NCI-H128 (cell line): ENCODE measurements at regions not wholly inside any gene's neighbourhood (a gene's known extent, or its start where the extent isn't known, plus 50 kb on each side); places are given as distances from the start of the nearest gene placed in this dataset.

ENCODE experiments used
- DNase-seq: peaks from one replicate; lab custom pipeline; 2025; ENCODE audit not compliant: unreplicated experiment; lab: John Stamatoyannopoulos, UW

DNA sequence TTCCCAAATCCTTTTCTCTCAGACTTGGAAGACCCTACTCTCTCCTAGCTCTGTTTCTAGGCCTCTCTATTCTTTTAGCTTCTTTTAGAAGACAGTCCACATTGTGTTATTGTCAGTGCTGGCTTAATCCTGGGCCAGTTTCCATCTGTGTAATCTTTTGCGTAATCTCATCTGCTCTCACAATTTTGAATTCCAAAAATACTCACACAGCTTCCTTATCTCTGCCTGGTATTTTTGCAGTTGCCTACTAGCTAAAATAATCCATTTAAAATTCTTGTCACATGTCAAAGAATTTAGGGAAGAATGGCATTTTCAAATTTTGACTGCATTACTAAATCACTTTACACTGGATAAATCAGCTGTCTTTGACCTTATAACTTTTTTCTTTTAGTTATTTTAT lies 200.6 kb upstream of the MEX3C start:
- DNase-seq: no peak

DNA sequence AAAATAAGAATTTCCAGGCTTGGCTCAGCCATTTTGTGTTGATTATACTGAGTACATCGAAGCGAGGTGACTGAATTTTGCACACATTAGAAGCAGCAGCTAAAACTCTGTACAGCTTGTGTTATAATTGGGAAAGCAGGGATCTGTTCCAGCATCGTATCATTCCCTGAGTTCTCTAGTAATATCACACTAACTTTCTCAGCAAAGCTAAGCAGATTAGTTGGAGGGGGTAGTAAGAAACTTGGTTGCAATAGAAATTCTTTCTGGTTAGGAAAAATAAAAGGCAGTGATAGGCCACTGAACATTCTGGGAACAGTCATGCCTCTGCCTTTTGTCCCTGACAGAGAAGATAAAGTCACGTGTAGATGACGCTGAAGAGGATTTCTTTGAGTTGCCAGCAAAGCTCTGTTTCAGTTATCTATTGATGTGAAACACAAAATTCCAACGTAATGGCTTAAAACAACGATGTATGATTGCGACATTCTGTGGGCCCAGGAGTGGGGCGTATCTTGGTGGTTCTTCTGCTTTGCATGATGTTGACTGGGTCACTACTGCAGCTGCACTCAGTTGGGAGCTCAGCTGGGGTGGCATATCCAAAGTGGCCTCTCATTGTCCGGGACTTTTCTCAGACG lies 202.1 kb upstream of the MEX3C start:
- DNase-seq: no peak

DNA sequence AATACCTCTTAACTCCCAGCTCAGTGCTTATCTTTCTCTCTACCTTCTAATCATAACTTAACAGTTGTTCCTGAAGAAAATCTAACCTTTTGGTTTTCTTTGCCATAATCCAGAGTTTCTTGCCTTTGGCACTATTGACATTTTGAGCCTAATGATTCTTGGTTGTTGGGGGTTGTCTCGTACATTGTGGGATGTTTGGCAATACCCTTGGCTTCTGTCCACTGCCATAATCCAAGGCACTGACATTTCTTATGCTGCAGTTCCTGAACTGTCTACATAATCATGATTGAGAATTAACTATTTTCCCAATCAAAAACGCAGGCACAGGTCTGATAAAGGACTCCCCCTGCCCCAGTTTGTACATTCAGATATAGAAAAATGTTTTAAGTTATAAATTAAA lies 203.2 kb upstream of the MEX3C start:
- no peak for DNase-seq

DNA sequence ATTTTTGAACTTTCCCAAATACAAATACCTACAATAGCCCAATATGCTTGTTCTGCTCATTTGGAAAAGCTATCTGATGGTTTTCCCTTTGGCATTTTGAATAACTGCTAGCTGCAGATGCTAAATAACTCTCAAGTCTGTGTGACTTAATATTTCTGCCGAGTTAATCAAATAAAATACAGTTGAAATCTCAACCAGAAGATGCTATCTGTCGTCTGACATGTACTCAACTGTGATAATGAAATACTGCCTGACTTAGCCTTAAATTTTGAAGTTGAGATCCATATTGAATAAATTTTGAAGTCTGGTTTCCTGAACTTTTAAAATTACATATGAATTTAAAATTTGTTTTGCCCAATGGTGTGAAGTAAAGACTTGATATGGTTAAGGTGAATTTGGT lies 204.4 kb upstream of the MEX3C start:
- DNase-seq: no peak

DNA sequence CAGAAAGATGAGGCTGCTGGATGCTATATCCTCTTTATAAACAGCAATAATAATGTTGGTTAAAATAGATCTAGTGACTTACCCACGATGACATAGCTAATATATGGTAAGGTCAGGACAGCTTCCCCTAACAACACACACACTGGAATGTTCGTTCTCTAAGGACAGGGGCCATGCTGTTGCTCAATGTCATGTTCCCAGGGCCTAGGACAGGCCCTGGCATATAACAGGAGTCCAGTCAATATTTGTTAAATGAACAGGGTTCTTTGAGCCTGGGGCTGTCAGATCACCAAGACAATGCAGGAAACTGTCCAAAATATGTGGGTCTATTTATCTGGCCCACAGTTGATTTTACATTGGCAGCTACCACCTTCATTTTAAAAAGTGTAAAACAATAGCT lies 207.1 kb upstream of the MEX3C start:
- no peak for DNase-seq

DNA sequence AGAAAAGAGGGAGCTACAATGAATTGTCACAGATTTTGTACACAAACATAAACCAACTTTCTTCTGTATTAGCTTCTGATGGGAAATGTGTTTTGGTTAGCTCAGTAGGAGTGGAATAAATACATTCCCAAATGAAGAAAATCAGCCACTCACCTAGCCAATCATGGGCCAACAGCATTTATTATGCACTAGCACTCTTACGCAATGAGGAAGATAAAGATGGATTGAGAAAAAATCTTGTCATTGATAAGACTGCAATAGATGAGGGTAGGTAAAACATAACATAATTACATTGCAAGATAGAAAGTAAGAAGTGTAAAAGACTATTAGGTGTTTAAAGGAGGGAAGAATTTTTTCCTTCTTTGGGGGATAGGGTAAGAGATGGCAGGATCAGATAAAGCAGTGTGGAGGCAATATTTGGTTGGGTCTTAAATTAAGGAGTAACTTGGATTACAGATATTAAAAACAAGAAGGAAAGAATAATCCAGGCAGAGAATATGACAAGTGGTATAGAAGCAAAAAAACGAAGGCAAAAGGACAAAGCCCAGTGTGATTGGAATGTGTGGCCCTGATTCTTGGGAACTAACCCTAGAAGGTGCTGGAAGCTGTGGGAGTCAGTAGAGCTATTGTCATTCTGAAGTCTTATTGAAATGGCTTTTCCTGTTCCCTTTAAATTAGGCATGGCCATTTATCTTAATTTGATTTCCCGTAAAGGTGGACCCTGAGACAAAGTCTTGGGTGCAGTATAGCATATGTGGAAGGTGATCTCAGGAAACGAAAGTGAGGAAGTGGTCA lies 208.4 kb upstream of the MEX3C start:
- DNase-seq: no peak

DNA sequence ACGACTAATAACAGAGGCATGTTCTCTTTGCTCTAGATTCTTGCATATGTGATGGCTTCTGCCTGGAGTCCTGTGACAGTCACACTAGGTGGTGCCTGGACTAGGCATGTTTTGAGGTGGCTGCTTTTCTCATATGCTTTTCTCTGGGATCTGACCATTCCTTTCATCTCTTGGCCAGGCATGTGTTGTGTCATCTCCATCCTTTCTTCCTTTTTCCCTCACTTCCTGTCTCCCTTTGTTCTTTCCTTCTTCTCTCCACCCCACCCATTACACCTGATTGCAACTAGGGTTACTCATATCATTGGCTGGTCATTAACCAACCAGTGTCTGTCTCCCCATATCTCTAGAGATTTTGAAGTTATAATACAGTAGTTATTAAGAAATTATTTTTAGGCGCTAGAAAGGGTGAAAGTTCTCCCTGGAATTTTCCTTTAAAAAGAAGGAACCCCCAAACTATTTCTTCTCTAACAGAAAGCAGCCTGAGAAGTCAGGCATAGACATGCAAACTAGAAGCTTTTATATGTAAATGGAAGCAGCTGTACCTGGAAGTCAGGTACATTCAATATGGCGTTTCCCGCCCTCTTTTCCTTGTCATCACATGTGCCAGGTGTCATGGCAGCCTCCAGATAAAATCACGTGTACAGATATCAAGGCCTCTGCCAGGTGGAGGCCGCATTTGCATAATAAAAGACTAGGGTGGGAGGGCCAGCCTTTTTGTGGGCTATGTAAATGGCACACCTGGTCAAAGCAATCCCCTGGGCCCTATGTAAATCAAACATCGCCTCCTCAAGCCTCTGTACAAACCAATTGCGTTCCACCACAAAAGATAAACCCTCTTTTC lies 220.4 kb upstream of the MEX3C start:
- no peak for DNase-seq

DNA sequence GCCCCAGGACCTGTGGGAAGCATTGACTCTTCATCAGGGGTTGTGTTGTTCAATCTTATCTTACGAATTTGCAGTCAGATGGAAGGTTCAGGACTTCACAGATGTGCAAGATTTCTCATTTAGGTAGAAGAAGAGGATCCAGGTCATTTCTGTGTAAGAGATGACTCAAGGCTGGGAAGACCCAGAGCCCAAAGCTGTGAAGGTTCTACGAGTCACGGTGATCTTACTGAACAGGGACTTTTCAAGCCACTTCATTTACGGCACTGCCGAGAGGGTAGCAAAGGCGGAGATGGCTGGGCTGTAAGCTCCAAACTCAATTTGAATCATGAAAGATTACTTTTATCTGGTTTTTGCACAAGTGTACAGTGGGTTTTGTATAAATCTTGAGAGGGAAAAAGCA lies 228.0 kb upstream of the MEX3C start:
- no peak for DNase-seq

DNA sequence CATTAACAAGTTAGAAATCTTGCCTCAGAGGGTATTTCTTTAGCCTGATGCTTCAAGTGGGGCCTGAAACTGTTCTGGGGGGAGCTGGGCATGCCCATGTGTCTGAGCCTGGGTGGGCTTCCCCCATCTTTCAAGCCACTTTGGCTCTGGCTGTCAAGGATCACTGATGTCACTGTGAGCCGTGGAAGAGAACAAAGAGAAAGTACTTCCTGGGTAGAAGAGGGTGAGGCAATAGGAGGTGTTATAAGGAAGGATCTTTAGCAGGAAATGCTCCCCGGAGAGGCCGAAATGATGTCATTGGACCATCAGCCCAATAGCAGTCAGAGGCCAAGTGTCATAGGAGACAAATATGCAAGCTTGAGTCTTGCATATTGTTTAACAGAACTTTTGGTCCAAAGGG lies 228.4 kb upstream of the MEX3C start:
- no peak for DNase-seq

DNA sequence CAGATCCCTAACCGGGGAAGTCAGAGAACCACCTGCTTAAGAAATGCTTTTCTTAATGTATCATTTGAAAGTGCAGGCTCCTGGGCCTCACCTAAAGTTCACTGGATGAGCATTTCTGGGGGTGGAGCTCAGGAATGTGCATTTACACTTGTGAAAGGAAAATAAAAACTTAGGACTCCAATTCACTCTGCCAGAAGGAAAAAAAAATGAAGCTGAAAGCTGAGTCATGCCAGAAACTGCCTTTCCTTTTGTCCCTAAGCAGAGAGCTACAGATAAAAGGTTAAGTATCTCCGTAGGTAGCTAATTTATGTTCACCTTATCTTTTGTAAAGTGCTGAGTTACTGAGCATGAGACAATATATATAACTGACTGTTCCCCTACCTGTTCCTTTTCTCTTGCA lies 229.5 kb upstream of the MEX3C start:
- DNase-seq: no peak

DNA sequence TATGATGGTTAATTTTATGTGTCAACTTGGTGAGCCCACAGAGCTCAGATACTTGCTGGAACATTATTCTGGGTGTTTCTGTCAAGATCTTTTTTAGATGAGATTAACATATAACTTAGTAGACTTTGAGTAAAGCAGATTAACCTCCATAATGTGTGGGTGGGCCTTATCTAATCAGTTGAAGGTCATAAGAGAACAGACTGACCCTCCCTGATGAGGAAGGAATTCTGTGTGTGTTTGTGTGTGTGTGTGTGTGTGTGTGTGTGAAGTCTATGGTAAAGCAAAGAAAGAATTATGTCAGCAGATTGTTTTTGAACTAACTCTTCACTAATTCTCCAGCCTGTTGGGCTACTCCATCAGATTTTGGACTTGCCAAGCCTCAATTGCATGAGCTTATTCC lies 232.2 kb upstream of the MEX3C start:
- no peak for DNase-seq

DNA sequence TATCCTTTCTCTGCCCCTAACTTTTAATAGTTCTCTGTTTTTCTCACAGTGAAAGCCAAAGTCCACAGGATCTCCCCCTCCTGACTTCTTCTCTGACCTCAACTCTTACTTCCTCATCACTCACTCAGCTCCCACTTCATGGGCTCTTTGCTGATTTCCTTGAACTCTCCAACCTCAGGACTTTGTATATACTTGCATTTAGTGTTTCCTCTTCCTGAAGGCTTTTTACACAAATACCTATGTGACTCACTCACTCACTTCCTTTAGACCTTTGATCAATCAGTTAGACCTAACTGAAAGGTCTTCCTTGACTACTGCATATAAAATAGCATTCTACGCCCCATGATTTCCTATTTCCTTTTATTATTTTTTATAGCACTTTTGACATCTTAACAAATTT lies 233.1 kb upstream of the MEX3C start:
- no peak for DNase-seq

DNA sequence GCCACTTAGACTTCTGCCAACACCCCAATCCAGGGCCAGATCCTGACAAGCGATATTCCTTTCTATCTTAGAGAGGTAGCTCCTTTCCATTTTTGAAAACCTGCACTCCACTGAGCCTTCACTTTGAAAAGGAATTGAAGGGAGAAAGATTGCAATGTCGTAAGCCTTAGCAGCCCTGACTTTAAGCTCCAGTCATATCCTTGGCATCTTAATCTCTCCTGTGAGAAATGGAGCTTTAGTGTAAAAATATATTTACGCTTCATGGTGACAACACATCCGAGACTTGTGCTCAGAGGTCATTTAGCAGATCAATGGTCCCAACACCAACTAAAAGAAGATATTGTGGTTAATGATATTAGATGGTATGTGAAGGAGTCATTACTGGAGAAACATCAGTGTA lies 235.8 kb upstream of the MEX3C start:
- DNase-seq: no peak

DNA sequence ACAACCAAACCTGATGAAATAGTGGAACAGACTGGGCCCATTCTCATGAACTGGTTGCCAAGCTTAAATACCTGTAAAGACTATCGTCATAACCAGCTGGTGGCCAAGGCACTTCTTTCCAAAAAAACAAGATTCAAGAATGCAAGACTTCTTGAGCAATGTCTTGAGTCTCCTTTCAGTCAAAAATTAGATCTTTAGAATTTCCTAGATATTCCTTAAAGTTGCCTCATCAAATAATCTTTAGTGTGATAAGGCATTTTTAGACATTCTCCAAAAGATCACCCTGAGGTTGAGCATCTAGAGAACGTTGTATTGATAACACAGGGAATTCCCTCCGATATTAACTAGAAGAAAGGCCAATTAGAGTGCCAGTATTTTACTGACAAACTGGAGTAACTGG lies 236.4 kb upstream of the MEX3C start:
- no peak for DNase-seq

DNA sequence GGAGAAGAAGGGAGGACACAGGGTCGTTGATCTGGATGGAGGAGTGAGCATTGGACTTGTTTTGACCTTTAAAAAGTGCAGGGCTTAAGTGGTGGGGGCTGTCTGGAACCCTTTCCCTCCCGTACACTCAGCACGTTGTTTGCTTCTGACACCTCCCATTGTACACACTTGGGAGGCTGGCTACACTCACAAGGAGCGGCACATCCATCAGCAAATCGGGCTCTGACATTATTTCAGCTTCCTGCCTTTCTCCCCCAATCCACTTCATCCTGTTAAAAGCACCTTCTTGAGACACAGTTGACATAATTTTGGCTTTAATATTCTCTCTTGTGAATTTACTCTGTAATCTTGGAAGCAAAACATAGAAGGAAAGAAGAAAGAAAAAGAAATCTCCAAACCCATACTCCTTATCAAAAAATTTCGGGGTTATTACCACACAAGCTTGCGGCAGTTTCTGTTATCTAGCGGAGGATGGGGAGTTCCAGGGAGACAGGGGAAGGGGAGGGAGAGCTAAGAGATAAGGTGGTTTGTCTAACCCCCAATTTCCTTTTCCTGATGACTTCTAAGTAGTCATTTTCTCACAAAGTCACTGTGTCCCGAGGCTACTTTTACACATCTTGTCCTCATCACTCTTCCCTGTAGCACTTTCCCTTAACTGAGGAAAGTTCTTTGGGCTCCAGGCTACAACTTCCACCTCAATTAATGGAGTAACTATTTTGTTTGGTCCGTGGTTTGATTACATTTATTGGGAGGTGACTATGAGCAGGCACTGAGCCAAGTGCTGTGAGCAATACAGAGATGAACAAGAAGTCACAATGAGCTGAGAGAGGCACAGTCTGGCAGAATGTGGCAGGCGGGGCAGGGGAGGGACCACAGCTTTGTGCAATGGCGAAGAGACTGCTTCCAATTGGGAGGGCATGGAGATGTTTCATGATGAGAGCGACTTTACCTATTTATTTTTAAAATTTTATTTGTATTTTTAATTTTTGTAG lies 240.1 kb upstream of the MEX3C start:
- DNase-seq: no peak

DNA sequence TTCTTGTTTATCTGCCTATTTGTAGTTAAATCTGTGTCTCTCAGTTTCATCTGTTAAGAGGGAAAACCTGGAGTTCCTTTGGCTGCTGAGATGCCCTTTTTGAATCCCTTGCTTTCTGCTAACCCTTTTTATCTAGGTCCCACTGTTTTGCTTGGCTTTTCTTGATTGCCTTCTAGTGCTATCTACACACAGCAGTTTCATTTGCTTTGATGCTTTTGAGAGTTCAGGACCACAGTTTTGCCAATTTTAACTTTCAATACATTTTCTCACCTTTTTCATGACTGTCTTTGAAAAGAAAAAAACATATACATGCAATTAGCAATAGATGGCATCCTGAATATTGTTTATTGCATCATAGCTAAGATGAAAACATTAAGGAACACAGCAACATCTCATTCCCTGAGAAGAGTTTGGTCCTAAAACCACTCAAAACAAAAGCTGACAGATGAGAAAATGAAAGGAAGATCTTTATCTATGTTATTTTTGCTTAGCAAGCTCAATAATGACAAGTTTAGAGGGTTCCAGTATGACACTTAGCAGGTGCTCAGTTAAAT lies 241.4 kb upstream of the MEX3C start:
- no peak for DNase-seq

DNA sequence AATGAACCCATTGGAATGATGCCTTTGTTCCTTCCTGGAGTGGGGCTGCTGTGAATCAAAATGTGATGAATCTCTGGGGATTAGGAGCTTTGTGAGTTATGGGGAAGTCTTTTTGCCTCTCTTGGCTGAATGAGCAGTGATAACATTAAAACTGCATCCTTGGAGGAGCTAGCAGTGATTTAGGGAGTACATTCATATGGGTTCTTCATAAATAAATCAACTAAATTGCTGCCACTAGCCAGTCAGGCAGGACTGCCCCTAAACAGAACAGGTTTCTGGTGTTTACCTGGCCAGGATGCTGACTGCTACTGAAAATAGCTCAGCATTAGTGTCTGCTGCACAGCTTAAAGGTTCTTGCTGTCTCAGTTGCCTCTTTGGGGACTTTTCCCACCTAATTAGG lies 244.5 kb upstream of the MEX3C start:
- DNase-seq: no peak

DNA sequence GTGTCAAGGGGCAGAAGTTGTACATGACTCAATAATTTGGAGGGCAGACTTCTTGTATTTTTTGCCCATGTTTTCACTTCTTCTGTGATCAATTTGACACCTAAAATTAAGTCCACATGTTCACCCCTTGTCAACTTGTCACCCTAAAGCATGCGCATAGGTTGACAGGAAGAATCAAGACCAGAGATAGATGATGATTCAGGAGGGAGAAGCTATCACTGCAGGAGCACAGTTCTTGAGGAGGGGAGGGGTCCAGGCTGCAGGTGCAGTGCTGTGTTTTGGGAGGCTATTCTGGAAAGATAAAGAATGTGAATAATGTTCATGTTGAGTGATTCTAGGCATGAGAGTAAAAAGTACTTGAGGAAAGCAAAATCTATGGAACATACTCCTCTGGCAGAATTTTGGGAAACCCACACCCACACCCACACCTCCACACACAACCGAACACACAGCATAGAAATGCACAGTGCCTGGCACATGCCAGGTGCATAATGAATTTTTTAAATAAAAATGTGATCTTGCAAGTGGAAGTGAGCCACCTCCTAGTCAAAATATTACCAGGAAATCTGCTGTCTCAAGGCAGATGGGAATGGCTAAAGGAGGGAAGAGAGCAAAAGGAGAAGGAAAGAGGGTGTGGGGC lies 249.2 kb upstream of the MEX3C start:
- no peak for DNase-seq

DNA sequence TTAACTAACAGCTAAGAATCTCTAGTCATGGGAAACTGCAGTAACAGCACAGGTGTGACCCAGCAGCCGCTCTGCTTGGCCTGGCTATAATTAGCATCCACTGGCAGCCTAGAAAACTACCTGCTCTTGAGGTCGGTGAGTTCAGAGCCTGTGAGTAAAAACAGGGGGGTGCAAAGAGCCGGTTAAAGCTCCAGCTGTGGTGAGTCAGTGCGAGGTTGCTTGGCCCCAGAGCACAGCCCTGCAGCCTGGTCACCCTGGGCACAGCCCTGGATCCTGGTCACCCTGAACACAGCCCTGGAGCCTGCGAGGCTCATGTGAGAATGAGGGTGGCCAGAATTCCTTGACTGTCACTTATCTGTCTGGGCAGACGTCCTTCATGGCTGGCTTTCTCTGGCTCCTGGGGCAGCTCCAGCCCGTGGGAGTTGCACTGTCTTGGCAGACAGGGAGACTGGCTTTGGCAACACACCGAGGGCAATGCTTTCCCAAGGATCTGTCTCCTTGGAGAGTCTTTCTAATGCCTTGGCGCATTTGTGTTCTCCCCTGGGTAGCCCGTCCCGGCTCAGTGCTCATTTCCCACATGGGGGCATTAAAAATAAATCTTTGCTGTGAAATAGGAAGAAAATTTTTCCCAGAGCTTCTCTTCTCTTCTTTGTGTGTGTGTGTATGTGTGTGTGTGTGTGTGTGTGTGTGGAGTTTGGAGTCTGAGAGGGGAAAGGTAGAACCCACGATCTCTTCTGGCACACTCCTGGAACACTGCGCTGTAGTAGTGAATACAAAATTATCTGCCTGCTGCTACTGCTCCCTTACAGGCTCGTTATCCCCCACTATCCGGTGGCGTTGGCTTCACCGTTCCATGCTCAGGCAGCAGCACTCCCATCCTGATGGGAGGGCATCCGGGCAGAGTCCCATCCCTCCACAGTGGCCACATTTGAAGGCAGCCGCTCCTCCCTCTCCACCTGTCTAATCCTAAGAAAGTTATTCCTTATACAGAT lies 250.2 kb upstream of the MEX3C start:
- DNase-seq: no peak
